ENCODE measurements at regions not wholly inside any gene's neighbourhood (a gene's known extent, or its start where the extent isn't known, plus 50 kb on each side); places are given as distances from the start of the nearest gene placed in this dataset.

- CTCF ChIA-PET = no interaction called here
- Histone ChIP-seq H3K4me1 (ENCODE audit: control insufficient read depth, insufficient read depth, low read length) (no peaks in the 10 kb centered on the region), H3K9me3 (ENCODE audit: control insufficient read depth, insufficient read depth, low read depth, low read length) (no peaks in the 10 kb centered on the region), H3K27me3 (ENCODE audit: control insufficient read depth, insufficient read depth, low read length) (no peaks in the 10 kb centered on the region), H3K4me3 (ENCODE audit: low read depth in 2 of 2, low read length in 2 of 2) (no peak overlapping the region), H3K27ac (ENCODE audit: low read length) (no peak overlapping the region), H3K36me3 (ENCODE audit: control insufficient read depth, insufficient read depth, low read length) (no peaks in the 10 kb centered on the region)
- intact Hi-C loops (cut with micrococcal nuclease; ENCODE audit: unreplicated experiment) = no loop called here
- DNase-seq (ENCODE audit: low read depth, low spot score) (no peak), ATAC-seq (no peak)
- in situ Hi-C loops (cut with HindIII; ENCODE audit: low pct_unique_long_range_greater_than_20kb, low sequenced_read_pairs) = no loop called here
- TF ChIP-seq POLR2AphosphoS5 (IDR thresholded peaks at IDR 0.05; ENCODE audit: low read depth, low read length) (no peak), SIN3A (IDR thresholded peaks at IDR 0.05; ENCODE audit: borderline replicate concordance, insufficient read depth, low read depth, low read length) (no peak), CTCF (IDR thresholded peaks at IDR 0.05) (no peak), REST (IDR thresholded peaks at IDR 0.05; ENCODE audit: insufficient read depth in 1 of 2, low read depth in 2 of 2, low read length in 1 of 2) (no peak), TCF7L2 (IDR thresholded peaks at IDR 0.05; ENCODE audit: low read depth, low read length) (no peak)
- POLR2A ChIA-PET = no interaction called here
- BruUV-seq (replicated peaks) = no TSS peak
Measured at GRCh38 chr6:4192173-4192572, 56.8 kb upstream of the ECI2 start.

GRCh38 chr6:4191271-4191721, 55.9 kb upstream of the ECI2 start:
- no peak overlapping the region for H3K4me3 ChIP-seq (ENCODE audit: low read depth in 2 of 2, low read length in 2 of 2)
- POLR2A ChIA-PET = interaction anchor here (0.6 kb wide), 1 partner anchor 1998 kb away, joined by 3 read pairs; no protein-coding TSS in a partner anchor
- no peaks in the 10 kb centered on the region for H3K9me3 ChIP-seq (ENCODE audit: control insufficient read depth, insufficient read depth, low read depth, low read length)
- H3K27me3 ChIP-seq (ENCODE audit: control insufficient read depth, insufficient read depth, low read length) = no peaks in the 10 kb centered on the region
- ATAC-seq (no peak), DNase-seq (ENCODE audit: low read depth, low spot score) (no peak)
- H3K27ac ChIP-seq (ENCODE audit: low read length) = no peak overlapping the region
- no TSS peak for BruUV-seq (replicated peaks)
- in situ Hi-C loops (cut with HindIII; ENCODE audit: low pct_unique_long_range_greater_than_20kb, low sequenced_read_pairs) (no loop called here), intact Hi-C loops (cut with micrococcal nuclease; ENCODE audit: unreplicated experiment) (no loop called here)
- no peaks in the 10 kb centered on the region for H3K36me3 ChIP-seq (ENCODE audit: control insufficient read depth, insufficient read depth, low read length)
- H3K4me1 ChIP-seq (ENCODE audit: control insufficient read depth, insufficient read depth, low read length) = no peaks in the 10 kb centered on the region
- CTCF ChIA-PET = no interaction called here
- TF ChIP-seq SIN3A (IDR thresholded peaks at IDR 0.05; ENCODE audit: borderline replicate concordance, insufficient read depth, low read depth, low read length) = no peak
- no peak for TF ChIP-seq CTCF (IDR thresholded peaks at IDR 0.05)
- TF ChIP-seq POLR2AphosphoS5 (IDR thresholded peaks at IDR 0.05; ENCODE audit: low read depth, low read length) = no peak
- no peak for TF ChIP-seq TCF7L2 (IDR thresholded peaks at IDR 0.05; ENCODE audit: low read depth, low read length)
- TF ChIP-seq REST (IDR thresholded peaks at IDR 0.05; ENCODE audit: insufficient read depth in 1 of 2, low read depth in 2 of 2, low read length in 1 of 2) = no peak

Data from Panc1 (cell line).